Spleen (tissue), 11 donors: ENCODE measurements at regions not wholly inside any gene's neighbourhood (a gene's known extent, or its start where the extent isn't known, plus 50 kb on each side); places are given as distances from the start of the nearest gene placed in this dataset.

ENCODE experiments used
- DNase-seq: peaks from one replicate; pipeline ENCODE4 v3.0.0-alpha.2; 2020
- H3K27ac ChIP-seq, 8 donors: fragments of 200-600 bp; sonication (generic) in 7 of 8; 1 replicate in 4 of 8; 2 replicates in 4 of 8; pipeline versions ENCODE4 v1.5.0 to v1.8.0; 2016 to 2021; ENCODE audit warnings: inconsistent platforms in 4 of 8, mild to moderate bottlenecking in 4 of 8, moderate library complexity in 1 of 8
- H3K27me3 ChIP-seq, 7 donors: fragments of 200-600 bp; sonication (generic) in 6 of 7; replicated peaks in 1 of 7; 1 replicate in 4 of 7; 2 replicates in 3 of 7; pipeline versions ENCODE4 v1.5.0 to v1.8.0; 2016 to 2021; ENCODE audit warnings: inconsistent platforms in 3 of 7, mild to moderate bottlenecking in 1 of 7
- H3K36me3 ChIP-seq, 6 donors: fragments of 200-600 bp; sonication (generic) in 5 of 6; 1 replicate in 4 of 6; 2 replicates in 2 of 6; pipeline versions ENCODE4 v1.5.0 to v1.8.0; 2016 to 2021; ENCODE audit warnings: inconsistent platforms in 2 of 6
- H3K4me1 ChIP-seq, 6 donors: fragments of 200-600 bp; sonication (generic) in 5 of 6; 1 replicate in 3 of 6; 2 replicates in 3 of 6; pipeline versions ENCODE4 v1.5.0 to v1.8.0; 2016 to 2021; ENCODE audit warnings: inconsistent platforms in 3 of 6
- H3K4me3 ChIP-seq, 8 donors: fragments of 200-600 bp; sonication (generic) in 7 of 8; 1 replicate in 4 of 8; 2 replicates in 4 of 8; pipeline versions ENCODE4 v1.5.0 to v1.8.0; 2016 to 2021; ENCODE audit warnings: inconsistent platforms in 4 of 8, mild to moderate bottlenecking in 4 of 8, moderate library complexity in 2 of 8
- H3K9me3 ChIP-seq, 8 donors: fragments of 200-600 bp; sonication (generic) in 7 of 8; 1 replicate in 4 of 8; 2 replicates in 4 of 8; pipeline versions ENCODE4 v1.5.0 to v1.8.0; 2016 to 2021; ENCODE audit warnings: inconsistent platforms in 4 of 8
- POLR2A ChIP-seq, 3 donors: fragments of 450-650 bp; IDR thresholded peaks; one replicate each; pipeline ENCODE4 v1.5.1; 2017; ENCODE audit warnings: antibody characterized with exemption in 3 of 3, mild to moderate bottlenecking in 1 of 3
- POLR2AphosphoS5 ChIP-seq, 3 donors: sonication (generic); formaldehyde crosslinking; IDR thresholded peaks; one replicate each; pipeline ENCODE4 v1.5.1; 2017; ENCODE audit warnings: antibody characterized with exemption in 3 of 3
- WGBS, 5 donors: extraction: QIAGEN DNeasy Blood & Tissue Kit in 3 of 5; methylation state at CpG; one replicate each; pipeline versions ENCODE4 v1.1.5 to v1.1.7; 2013 to 2018; 5-methylcytosine and 5-hydroxymethylcytosine counted together
- intact Hi-C: fragments of 100-400 bp; cut with DNase I; formaldehyde crosslinking; loops from one replicate; pipeline ENCODE4 v1.15.0; 2023; ENCODE audit warnings: low total_unique reads
- TF ChIP-seq, protein P1 (sequence below), 11 experiments: fragments of 200-600 bp in 7 of 11; fragments of 450-650 bp in 4 of 11; sonication (generic) in 4 of 11; IDR thresholded peaks in 8 of 11; conservative IDR thresholded peaks in 3 of 11; 1 replicate in 7 of 11; 2 replicates in 4 of 11; pipeline versions ENCODE4 v1.4.0 to v1.8.0; 2016 to 2021; ENCODE audit warnings: antibody characterized with exemption in 11 of 11, inconsistent platforms in 4 of 11, mild to moderate bottlenecking in 1 of 11
- donor health status: healthy with polysubstance abuse.
- donor health status: DM: no; HTN: no; CAD: no; lungs with moderate emphysema.
- donor health status: DM: no; HTN: no; CAD: no.
- donor health status: Bipolar disorder and iron deficiency.
- donor health status: healthy.
- donor health status: DM: no; HTN: no; CAD: no.
- donor health status: DM: yes; HTN: yes; CAD: no.

DNA sequence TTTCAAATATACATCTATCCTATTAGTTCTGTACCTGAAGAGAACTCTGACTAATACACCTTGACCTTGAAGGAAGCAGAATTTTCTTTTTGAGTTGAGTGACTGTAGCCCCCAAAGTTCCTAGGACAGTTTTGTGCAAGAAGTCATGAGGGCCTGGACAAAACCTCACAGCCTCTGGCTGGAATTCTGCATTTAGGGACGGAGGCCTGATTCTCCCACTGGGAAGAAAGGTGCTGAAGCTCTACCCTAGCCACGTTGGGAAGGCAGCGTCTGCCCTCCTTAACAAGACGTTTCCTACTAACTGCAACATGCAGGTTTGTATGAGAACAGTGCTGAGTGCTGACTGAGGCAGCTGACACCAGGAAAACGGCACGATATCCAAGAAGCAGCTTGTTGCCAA, 74.4 kb upstream of the ZCCHC2 start:
- H3K9me3 ChIP-seq: no peaks in the 10 kb centered on the region
- peaks cover 0 to 44% (median 23%) of the 10 kb centered on the region in 6 donors for H3K4me1 ChIP-seq
- H3K4me3 ChIP-seq: no peak overlapping the region
- no peak for DNase-seq
- intact Hi-C loops: no loop called here
- H3K27ac ChIP-seq: peak overlapping the region in 1 of 8 donors; percentile 24
- 58 to 75% (median 70%) methylated on average over 6 of the region's 6 CpGs for WGBS, 5 donors
- no peaks in the 10 kb centered on the region for H3K36me3 ChIP-seq
- TF ChIP-seq POLR2AphosphoS5 (IDR thresholded peaks at IDR 0.05): no peak
- no peak for TF ChIP-seq POLR2A (IDR thresholded peaks at IDR 0.05)
- TF ChIP-seq, protein P1, sequence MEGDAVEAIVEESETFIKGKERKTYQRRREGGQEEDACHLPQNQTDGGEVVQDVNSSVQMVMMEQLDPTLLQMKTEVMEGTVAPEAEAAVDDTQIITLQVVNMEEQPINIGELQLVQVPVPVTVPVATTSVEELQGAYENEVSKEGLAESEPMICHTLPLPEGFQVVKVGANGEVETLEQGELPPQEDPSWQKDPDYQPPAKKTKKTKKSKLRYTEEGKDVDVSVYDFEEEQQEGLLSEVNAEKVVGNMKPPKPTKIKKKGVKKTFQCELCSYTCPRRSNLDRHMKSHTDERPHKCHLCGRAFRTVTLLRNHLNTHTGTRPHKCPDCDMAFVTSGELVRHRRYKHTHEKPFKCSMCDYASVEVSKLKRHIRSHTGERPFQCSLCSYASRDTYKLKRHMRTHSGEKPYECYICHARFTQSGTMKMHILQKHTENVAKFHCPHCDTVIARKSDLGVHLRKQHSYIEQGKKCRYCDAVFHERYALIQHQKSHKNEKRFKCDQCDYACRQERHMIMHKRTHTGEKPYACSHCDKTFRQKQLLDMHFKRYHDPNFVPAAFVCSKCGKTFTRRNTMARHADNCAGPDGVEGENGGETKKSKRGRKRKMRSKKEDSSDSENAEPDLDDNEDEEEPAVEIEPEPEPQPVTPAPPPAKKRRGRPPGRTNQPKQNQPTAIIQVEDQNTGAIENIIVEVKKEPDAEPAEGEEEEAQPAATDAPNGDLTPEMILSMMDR (IDR thresholded peaks at IDR 0.05 in 8 of 11, conservative IDR thresholded peaks at IDR 0.05 in 3 of 11): no peak
- no peaks in the 10 kb centered on the region for H3K27me3 ChIP-seq

DNA sequence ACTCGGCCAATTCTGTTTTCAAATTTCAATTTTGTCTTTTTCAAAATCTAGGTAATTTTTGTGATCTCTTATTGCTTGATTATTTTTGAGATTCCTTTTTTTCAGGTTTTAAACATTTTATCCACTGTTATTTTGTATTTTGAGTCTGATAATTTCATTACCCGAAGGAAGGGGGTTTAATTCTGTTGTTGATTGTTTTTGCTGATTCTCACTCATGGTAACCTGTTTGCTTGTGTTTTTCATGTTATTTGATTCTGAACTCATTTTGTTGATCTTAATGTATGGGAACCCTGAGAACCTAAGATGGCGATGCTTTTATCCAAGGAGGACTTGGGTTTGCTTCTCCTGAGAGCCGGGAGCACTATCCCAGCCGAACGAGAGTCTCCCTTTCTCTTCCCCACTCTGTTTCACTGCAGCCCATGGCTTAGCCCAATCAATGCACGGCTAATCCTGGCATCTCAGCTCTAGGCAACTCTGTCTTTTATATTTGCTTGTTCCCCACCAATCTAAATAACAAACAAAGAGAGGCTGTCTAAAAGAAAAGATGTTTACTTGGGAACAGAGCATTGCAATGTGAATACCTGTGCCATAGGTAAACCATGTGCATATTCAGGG, 73.2 kb upstream of the ZCCHC2 start:
- 96 to 97% (median 96%) methylated on average over 7 of the region's 7 CpGs for WGBS, 5 donors
- no peak for TF ChIP-seq POLR2A (IDR thresholded peaks at IDR 0.05)
- TF ChIP-seq, protein P1 (IDR thresholded peaks at IDR 0.05 in 8 of 11, conservative IDR thresholded peaks at IDR 0.05 in 3 of 11): no peak
- TF ChIP-seq POLR2AphosphoS5 (IDR thresholded peaks at IDR 0.05): no peak
- intact Hi-C loops: no loop called here

DNA sequence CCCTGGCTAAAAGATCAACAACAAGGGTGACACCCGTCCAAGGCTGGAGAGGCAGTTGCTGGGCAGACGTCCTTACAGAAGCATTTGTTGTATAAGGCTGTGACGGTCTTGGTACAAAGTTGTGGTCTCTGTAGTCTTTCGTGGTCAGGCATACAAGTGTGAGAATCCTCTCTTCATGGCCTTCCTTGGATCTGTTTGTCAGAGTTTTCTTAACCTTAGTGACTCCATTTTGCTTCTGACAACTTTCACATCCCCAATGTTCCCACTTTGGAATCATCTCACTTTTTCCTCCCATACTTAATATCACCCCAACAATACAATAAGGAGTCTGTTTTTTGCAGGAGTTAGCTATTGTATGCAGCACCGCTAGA, 72.7 kb upstream of the ZCCHC2 start:
- 44 to 82% (median 70%) methylated on average over 5 of the region's 5 CpGs for WGBS, 5 donors
- peak overlapping the region in 6 of 8 donors; percentile 51 to 77 (median 58) for H3K27ac ChIP-seq
- intact Hi-C loops: no loop called here
- peaks cover 0 to 6% (median 0%) of the 10 kb centered on the region in 7 donors for H3K27me3 ChIP-seq
- H3K4me3 ChIP-seq: no peak overlapping the region
- no peaks in the 10 kb centered on the region for H3K9me3 ChIP-seq
- H3K4me1 ChIP-seq: peaks cover 0 to 52% (median 23%) of the 10 kb centered on the region in 6 donors
- no peak for TF ChIP-seq POLR2AphosphoS5 (IDR thresholded peaks at IDR 0.05)
- TF ChIP-seq, protein P1 (IDR thresholded peaks at IDR 0.05 in 8 of 11, conservative IDR thresholded peaks at IDR 0.05 in 3 of 11): no peak
- no peak for TF ChIP-seq POLR2A (IDR thresholded peaks at IDR 0.05)
- H3K36me3 ChIP-seq: no peaks in the 10 kb centered on the region
- DNase-seq: no peak

More for the DNA sequence above, 73.2 kb upstream of the ZCCHC2 start:
- H3K27me3 ChIP-seq: peaks cover 0 to under 1% (median 0%) of the 10 kb centered on the region in 7 donors
- DNase-seq: no peak
- H3K27ac ChIP-seq: peak overlapping the region in 1 of 8 donors; percentile 77
- H3K9me3 ChIP-seq: no peaks in the 10 kb centered on the region
- peaks cover 0 to 48% (median 23%) of the 10 kb centered on the region in 6 donors for H3K4me1 ChIP-seq
- no peaks in the 10 kb centered on the region for H3K36me3 ChIP-seq
- H3K4me3 ChIP-seq: no peak overlapping the region

DNA sequence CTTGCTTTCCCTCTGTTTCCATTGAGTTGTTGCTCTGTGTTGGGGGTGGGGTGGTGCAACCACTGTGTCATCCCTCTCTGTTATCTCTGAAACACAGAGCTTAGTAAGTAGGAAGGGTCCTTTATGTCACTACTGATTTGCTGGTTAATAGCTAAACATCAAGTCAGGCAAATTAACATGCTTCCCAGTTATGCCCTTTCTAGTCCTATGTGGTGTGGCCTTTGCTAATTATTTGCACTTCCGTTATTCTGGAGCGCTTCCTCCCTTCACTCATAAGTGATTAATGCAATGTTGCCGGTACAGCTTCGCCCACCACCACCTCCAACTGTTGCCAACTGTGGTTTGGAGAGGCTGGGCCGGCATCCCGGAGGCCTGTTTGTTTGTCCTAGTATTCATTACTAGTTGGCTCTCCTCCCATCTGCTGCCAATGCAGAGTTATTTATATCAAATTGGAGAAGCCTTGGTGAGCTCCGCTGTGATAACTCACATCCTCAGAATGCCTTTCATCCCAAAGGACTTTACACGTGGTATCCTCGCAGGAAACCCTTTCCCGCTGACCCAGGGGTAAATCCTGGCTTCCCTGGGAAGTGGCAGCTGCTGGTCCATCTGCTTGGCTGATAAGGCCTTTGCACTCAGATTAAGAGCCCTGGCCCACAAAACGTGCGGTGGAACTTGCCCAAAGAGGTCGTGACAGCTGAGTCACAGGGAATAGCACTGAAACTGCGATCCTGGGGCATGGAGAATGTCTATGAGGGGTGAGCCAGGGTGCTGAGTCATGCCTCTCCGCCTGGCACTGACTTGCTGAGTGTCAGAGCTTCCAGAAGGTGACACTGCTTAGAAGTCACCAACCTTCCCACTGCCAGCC, 72.0 kb upstream of the ZCCHC2 start:
- intact Hi-C loops: no loop called here
- H3K4me3 ChIP-seq: no peak overlapping the region
- peaks cover 0 to 58% (median 23%) of the 10 kb centered on the region in 6 donors for H3K4me1 ChIP-seq
- WGBS, 5 donors: 18 to 31% (median 29%) methylated on average over 12 to 15 of the region's 15 CpGs
- TF ChIP-seq POLR2AphosphoS5 (IDR thresholded peaks at IDR 0.05) (peak; percentile 15 to 88 (median 84)), POLR2A (IDR thresholded peaks at IDR 0.05) (no peak)
- TF ChIP-seq, protein P1 (IDR thresholded peaks at IDR 0.05 in 8 of 11, conservative IDR thresholded peaks at IDR 0.05 in 3 of 11): peak in 1 of 11 experiments; percentile 4
- H3K36me3 ChIP-seq: no peaks in the 10 kb centered on the region
- peak; percentile 85 for DNase-seq
- H3K27me3 ChIP-seq: peaks cover 0 to 7% (median 0%) of the 10 kb centered on the region in 7 donors
- no peaks in the 10 kb centered on the region for H3K9me3 ChIP-seq
- H3K27ac ChIP-seq: peak overlapping the region in 6 of 8 donors; percentile 51 to 77 (median 61)
